A673 (cell line): ENCODE measurements at regions not wholly inside any gene's neighbourhood (a gene's known extent, or its start where the extent isn't known, plus 50 kb on each side); places are given as distances from the start of the nearest gene placed in this dataset.
"Not testable (repeated sequence)": the region's sequence is repeated elsewhere in the genome, so short reads cannot be mapped to it uniquely, and the experiment has no call there.

ENCODE experiments used
- BruUV-seq: library from RNA; stranded (reverse); fragments of 400-500 nt; replicated peaks from 2 replicates; lab custom pipeline; 2021; lab: Mats Ljungman, UMichigan
- CTCF ChIA-PET: fragments of 300-600 bp; sonication (Branson Sonifier 250); formaldehyde crosslinking; loops from one replicate; lab custom pipeline; 2022; ENCODE audit warnings: antibody characterized with exemption; lab: Charles Lee
- POLR2A ChIA-PET: fragments of 300-600 bp; sonication (Branson Sonifier 250); formaldehyde crosslinking; loops from one replicate; lab custom pipeline; 2022; ENCODE audit warnings: antibody characterized with exemption; ENCODE audit not compliant: low non-redundant PET; lab: Charles Lee
- DNase-seq: peaks from one replicate; pipeline ENCODE4 v3.0.0-alpha.2; 2015; ENCODE audit warnings: low spot score
- H3K27ac ChIP-seq: fragments of 200-600 bp; sonication (generic); 2 replicates; pipeline ENCODE4 v1.5.1; 2016; ENCODE audit warnings: mixed run types, low read depth, mild to moderate bottlenecking, mixed read lengths, antibody characterized with exemption, low read length; ENCODE audit not compliant: poor library complexity, severe bottlenecking
- H3K27me3 ChIP-seq: fragments of 200-600 bp; sonication (generic); replicated peaks from 2 replicates; pipeline ENCODE4 v1.6.1; 2017; ENCODE audit warnings: mixed run types, low read depth, mild to moderate bottlenecking, mixed read lengths, antibody characterized with exemption, low read length; ENCODE audit not compliant: insufficient read depth, poor library complexity
- H3K36me3 ChIP-seq: fragments of 200-600 bp; sonication (generic); 2 replicates; pipeline ENCODE4 v1.6.1; 2016; ENCODE audit warnings: mixed run types, mild to moderate bottlenecking, mixed read lengths, antibody characterized with exemption, low read length; ENCODE audit not compliant: insufficient read depth, poor library complexity, severe bottlenecking
- H3K4me1 ChIP-seq: fragments of 200-600 bp; sonication (generic); 2 replicates; pipeline ENCODE4 v1.6.1; 2017; ENCODE audit warnings: mixed run types, mild to moderate bottlenecking, mixed read lengths, antibody characterized with exemption, low read length; ENCODE audit not compliant: insufficient read depth, poor library complexity, severe bottlenecking
- H3K4me3 ChIP-seq: fragments of 200-600 bp; sonication (generic); 2 replicates; pipeline ENCODE4 v1.5.1; 2016; ENCODE audit warnings: low read depth, mixed run types, mild to moderate bottlenecking, mixed read lengths, low read length; ENCODE audit not compliant: poor library complexity, severe bottlenecking
- H3K9me3 ChIP-seq: fragments of 200-600 bp; sonication (generic); 2 replicates; pipeline ENCODE4 v1.6.1; 2016; ENCODE audit warnings: mixed run types, low read depth, mild to moderate bottlenecking, mixed read lengths, antibody characterized with exemption, low read length; ENCODE audit not compliant: poor library complexity, severe bottlenecking
- EZH2 ChIP-seq: fragments of 200-600 bp; sonication (generic); IDR thresholded peaks from 2 replicates; pipeline ENCODE4 v1.6.1; 2017; ENCODE audit warnings: borderline replicate concordance, low read depth, mild to moderate bottlenecking, mixed read lengths, antibody characterized with exemption, low read length; ENCODE audit not compliant: poor library complexity, severe bottlenecking
- intact Hi-C: fragments of 100-400 bp; cut with micrococcal nuclease; formaldehyde crosslinking; loops from one replicate; pipeline ENCODE4 v1.10.0; 2022; ENCODE audit not compliant: unreplicated experiment
- TF ChIP-seq, protein P1 (sequence below): fragments of 300-800, 200-600 bp; sonication (generic); conservative IDR thresholded peaks from 2 replicates; pipeline ENCODE4 v1.5.1; 2017; ENCODE audit warnings: low read depth, mild to moderate bottlenecking, antibody characterized with exemption, low read length, moderate library complexity, mixed read lengths

DNA sequence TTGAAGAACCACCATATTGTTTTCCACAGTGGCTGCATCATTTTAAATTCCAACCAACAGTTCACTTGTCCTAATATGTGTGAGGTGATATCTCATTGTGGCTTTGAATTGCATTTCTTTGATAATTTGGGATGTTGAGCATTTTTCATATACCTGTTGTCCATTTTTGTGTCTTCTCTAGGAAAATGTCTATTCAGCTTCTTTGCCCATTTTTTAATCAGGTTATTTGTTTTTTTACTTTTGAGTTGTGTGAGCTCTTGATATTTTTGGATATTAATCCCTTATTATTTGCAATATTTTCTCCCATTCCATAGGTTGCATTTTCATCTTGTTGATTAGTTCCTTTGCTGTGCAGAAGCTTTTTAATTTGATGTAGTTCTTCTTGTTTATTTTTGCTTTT is 95.1 kb upstream of the CCDC71L start:
- Histone ChIP-seq H3K9me3 (no peaks in the 10 kb centered on the region), H3K27ac (no peak overlapping the region), H3K27me3 (no peaks in the 10 kb centered on the region), H3K4me3 (no peak overlapping the region), H3K4me1 (peaks cover 8% of the 10 kb centered on the region), H3K36me3 (no peaks in the 10 kb centered on the region)
- ChIA-PET CTCF (no interaction called here), POLR2A (no interaction called here)
- no peak for DNase-seq
- intact Hi-C loops: no loop called here
- no TSS peak for BruUV-seq
- TF ChIP-seq, protein P1, sequence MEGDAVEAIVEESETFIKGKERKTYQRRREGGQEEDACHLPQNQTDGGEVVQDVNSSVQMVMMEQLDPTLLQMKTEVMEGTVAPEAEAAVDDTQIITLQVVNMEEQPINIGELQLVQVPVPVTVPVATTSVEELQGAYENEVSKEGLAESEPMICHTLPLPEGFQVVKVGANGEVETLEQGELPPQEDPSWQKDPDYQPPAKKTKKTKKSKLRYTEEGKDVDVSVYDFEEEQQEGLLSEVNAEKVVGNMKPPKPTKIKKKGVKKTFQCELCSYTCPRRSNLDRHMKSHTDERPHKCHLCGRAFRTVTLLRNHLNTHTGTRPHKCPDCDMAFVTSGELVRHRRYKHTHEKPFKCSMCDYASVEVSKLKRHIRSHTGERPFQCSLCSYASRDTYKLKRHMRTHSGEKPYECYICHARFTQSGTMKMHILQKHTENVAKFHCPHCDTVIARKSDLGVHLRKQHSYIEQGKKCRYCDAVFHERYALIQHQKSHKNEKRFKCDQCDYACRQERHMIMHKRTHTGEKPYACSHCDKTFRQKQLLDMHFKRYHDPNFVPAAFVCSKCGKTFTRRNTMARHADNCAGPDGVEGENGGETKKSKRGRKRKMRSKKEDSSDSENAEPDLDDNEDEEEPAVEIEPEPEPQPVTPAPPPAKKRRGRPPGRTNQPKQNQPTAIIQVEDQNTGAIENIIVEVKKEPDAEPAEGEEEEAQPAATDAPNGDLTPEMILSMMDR: no peak
- TF ChIP-seq EZH2: no peak

DNA sequence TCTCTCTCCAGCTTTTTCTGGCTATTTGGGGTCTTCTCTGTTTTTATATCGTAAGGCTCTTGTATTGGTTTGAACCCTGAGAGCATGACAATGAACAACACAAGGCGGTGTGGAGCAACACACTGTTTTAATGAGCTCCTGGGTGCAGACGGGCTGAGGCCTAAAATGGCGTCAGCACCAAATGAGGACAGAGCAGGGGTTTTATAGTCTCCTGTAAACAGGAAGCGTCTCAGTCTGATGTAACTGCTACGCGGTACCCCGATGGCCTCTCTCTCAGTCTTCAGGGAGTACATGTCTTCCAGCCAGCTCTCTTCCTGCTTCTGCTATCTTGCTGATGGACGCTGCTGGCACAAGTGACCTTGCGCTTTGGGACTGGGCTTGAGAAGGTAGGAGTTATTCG is 95.9 kb upstream of the CCDC71L start:
- Histone ChIP-seq H3K27me3 (no peaks in the 10 kb centered on the region), H3K9me3 (no peaks in the 10 kb centered on the region), H3K27ac (no peak overlapping the region), H3K36me3 (no peaks in the 10 kb centered on the region), H3K4me3 (no peak overlapping the region), H3K4me1 (peaks cover 8% of the 10 kb centered on the region)
- no peak for DNase-seq
- no TSS peak for BruUV-seq
- intact Hi-C loops: no loop called here
- ChIA-PET POLR2A (no interaction called here), CTCF (no interaction called here)
- TF ChIP-seq EZH2: no peak
- TF ChIP-seq, protein P1: no peak

DNA sequence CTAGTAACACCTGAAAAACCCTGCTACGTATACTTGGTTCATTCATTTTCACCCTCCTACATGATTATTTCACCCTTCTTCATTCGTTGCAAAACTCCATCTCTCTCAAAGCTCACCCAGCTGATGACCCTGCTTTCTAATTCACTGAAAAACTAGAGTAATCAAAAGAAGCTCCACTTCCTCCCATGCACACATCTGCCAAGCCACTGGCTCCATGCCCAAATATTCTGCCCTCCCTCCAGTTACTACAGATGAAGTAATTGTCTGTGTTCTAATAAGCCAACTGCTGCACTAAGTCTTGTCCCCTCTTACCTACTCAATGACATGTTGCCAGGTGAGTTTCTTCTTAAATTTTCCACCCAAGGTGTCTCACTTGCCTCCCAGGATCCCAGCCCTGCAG is 96.9 kb upstream of the CCDC71L start:
- H3K9me3 ChIP-seq: no peaks in the 10 kb centered on the region
- intact Hi-C loops: no loop called here
- ChIA-PET CTCF (no interaction called here), POLR2A (no interaction called here)
- DNase-seq: peak; percentile 67
- TF ChIP-seq EZH2: no peak
- TF ChIP-seq, protein P1: no peak
- no peak overlapping the region for H3K27ac ChIP-seq
- H3K4me3 ChIP-seq: no peak overlapping the region
- no TSS peak for BruUV-seq
- peaks cover 8% of the 10 kb centered on the region for H3K4me1 ChIP-seq
- no peaks in the 10 kb centered on the region for H3K36me3 ChIP-seq
- H3K27me3 ChIP-seq: no peaks in the 10 kb centered on the region

DNA sequence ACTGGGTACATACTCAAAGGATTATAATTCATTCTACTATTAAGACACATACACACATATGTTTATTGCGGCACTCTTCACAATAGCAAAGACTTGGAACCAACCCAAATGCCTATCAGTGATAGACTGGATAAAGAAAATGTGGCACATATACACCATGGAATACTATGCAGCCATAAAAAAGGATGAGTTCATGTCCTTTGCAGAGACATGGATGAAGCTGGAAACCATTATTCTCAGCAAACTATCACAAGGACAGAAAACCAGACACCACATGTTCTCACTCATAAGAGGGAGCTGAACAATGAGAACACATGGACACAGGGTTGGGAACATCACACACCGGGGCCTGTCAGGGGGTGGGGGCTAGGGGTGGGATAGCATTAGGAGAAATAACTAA is 101.9 kb upstream of the CCDC71L start:
- CTCF ChIA-PET, DNase-seq, BruUV-seq, H3K36me3 ChIP-seq, POLR2A ChIA-PET, H3K27me3 ChIP-seq, H3K4me3 ChIP-seq, intact Hi-C loops, H3K4me1 ChIP-seq, H3K9me3 ChIP-seq, H3K27ac ChIP-seq: not testable (repeated sequence)
